Sigmoid colon (tissue), 6 donors: ENCODE measurements at regions not wholly inside any gene's neighbourhood (a gene's known extent, or its start where the extent isn't known, plus 50 kb on each side); places are given as distances from the start of the nearest gene placed in this dataset.

ENCODE experiments used
- DNase-seq: peaks from one replicate; pipeline ENCODE4 v3.0.0-alpha.2; 2019
- H3K27ac ChIP-seq, 4 donors: fragments of 200-600 bp; sonication (generic); one replicate each; pipeline ENCODE4 v1.5.1; 2016 to 2019; ENCODE audit warnings: mild to moderate bottlenecking in 1 of 4
- H3K27me3 ChIP-seq, 3 donors: fragments of 200-600 bp; sonication (generic); one replicate each; pipeline ENCODE4 v1.5.1; 2019; ENCODE audit warnings: mild to moderate bottlenecking in 1 of 3
- H3K36me3 ChIP-seq, 4 donors: fragments of 200-600 bp; sonication (generic); one replicate each; pipeline ENCODE4 v1.5.1; 2016 to 2019
- H3K4me1 ChIP-seq, 4 donors: fragments of 200-600 bp; sonication (generic); one replicate each; pipeline ENCODE4 v1.5.1; 2017 to 2019
- H3K4me3 ChIP-seq, 4 donors: fragments of 200-600 bp; sonication (generic); one replicate each; pipeline ENCODE4 v1.5.1; 2017 to 2019; ENCODE audit warnings: mild to moderate bottlenecking in 2 of 4, moderate library complexity in 1 of 4
- H3K9me3 ChIP-seq, 4 donors: fragments of 200-600 bp in 3 of 4; sonication (generic) in 3 of 4; one replicate each; pipeline versions ENCODE4 v1.5.1 to v1.6.1; 2013 to 2019
- EP300 ChIP-seq, 4 donors: sonication (generic); formaldehyde crosslinking; IDR thresholded peaks; one replicate each; pipeline ENCODE4 v1.6.1; 2017; ENCODE audit warnings: antibody characterized with exemption in 4 of 4
- POLR2A ChIP-seq, 2 donors: fragments of 450-650 bp; IDR thresholded peaks; one replicate each; pipeline ENCODE4 v1.6.1; 2016; ENCODE audit warnings: antibody characterized with exemption in 2 of 2, mild to moderate bottlenecking in 2 of 2, moderate library complexity in 2 of 2
- POLR2AphosphoS5 ChIP-seq, 4 donors: sonication (generic); formaldehyde crosslinking; IDR thresholded peaks; one replicate each; pipeline ENCODE4 v1.6.1; 2017; ENCODE audit warnings: antibody characterized with exemption in 4 of 4
- WGBS, 2 donors: extraction: QIAGEN DNeasy Blood & Tissue Kit; methylation state at CpG; one replicate each; pipeline ENCODE4 v1.1.7; 2013; 5-methylcytosine and 5-hydroxymethylcytosine counted together
- intact Hi-C: fragments of 100-400 bp; cut with DNase I; formaldehyde crosslinking; loops from one replicate; pipeline ENCODE4 v1.15.1; 2023
- TF ChIP-seq, protein P1 (sequence below), 4 experiments: fragments of 450-650 bp in 3 of 4; fragments of 200-600 bp in 1 of 4; IDR thresholded peaks; one replicate each; pipeline ENCODE4 v1.5.1; 2016 to 2019; ENCODE audit warnings: antibody characterized with exemption in 4 of 4, mild to moderate bottlenecking in 3 of 4, moderate library complexity in 2 of 4
- donor health status: healthy with polysubstance abuse.
- donor health status: healthy.

DNA sequence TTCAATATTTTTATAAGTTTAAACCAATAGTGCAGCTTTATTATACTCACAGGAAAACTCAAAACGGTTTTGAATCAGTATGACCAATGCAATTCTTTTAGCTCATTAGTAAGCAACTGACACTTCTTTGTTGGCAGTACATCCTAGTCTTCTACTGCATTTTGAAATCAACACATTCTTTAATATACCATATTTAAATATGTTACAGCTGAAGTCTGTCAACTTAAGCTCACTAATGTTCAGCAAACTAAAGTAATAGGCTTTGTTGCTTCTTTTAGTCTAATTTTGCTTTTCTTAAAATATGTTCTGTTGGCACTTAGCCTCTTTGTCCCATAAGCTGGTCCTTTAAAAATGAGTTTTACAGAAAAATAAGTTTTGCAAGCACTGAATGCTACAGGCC is 55.4 kb upstream of the CCBE1 start:
- Histone ChIP-seq H3K4me3 (no peak overlapping the region), H3K4me1 (no peaks in the 10 kb centered on the region), H3K27me3 (no peaks in the 10 kb centered on the region), H3K9me3 (no peaks in the 10 kb centered on the region), H3K36me3 (no peaks in the 10 kb centered on the region), H3K27ac (no peak overlapping the region)
- 56 to 76% methylated on average over 1 of the region's 1 CpG for WGBS, 2 donors
- DNase-seq = no peak
- intact Hi-C loops = no loop called here
- TF ChIP-seq, protein P1, sequence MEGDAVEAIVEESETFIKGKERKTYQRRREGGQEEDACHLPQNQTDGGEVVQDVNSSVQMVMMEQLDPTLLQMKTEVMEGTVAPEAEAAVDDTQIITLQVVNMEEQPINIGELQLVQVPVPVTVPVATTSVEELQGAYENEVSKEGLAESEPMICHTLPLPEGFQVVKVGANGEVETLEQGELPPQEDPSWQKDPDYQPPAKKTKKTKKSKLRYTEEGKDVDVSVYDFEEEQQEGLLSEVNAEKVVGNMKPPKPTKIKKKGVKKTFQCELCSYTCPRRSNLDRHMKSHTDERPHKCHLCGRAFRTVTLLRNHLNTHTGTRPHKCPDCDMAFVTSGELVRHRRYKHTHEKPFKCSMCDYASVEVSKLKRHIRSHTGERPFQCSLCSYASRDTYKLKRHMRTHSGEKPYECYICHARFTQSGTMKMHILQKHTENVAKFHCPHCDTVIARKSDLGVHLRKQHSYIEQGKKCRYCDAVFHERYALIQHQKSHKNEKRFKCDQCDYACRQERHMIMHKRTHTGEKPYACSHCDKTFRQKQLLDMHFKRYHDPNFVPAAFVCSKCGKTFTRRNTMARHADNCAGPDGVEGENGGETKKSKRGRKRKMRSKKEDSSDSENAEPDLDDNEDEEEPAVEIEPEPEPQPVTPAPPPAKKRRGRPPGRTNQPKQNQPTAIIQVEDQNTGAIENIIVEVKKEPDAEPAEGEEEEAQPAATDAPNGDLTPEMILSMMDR (IDR thresholded peaks at IDR 0.05) = no peak
- TF ChIP-seq EP300 (IDR thresholded peaks at IDR 0.05) = no peak
- no peak for TF ChIP-seq POLR2A (IDR thresholded peaks at IDR 0.05)
- TF ChIP-seq POLR2AphosphoS5 (IDR thresholded peaks at IDR 0.05) = no peak

DNA sequence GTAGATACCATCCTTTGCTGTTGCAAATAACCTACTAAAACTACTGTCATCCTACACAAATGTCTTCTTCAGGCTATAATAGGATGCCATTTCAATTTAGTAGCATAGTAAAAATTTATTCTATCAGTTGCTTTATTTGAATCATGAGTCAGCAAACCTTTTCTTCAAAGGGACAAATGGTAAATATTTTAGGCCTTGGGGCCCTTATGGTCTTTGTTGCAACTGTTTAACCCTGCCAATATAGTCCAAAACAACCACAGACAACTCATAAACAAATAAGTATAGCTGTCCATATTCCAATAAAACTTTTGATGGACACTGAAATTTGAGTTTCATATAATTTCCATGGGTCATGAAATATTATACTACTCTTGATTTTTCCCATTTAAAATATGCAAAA is 54.0 kb upstream of the CCBE1 start:
- TF ChIP-seq, protein P1 (IDR thresholded peaks at IDR 0.05) = no peak
- no peak for TF ChIP-seq POLR2A (IDR thresholded peaks at IDR 0.05)
- TF ChIP-seq POLR2AphosphoS5 (IDR thresholded peaks at IDR 0.05) = no peak
- TF ChIP-seq EP300 (IDR thresholded peaks at IDR 0.05) = no peak
- no peaks in the 10 kb centered on the region for H3K4me1 ChIP-seq
- no peak overlapping the region for H3K27ac ChIP-seq
- intact Hi-C loops = no loop called here
- DNase-seq = no peak
- H3K4me3 ChIP-seq = no peak overlapping the region
- no peaks in the 10 kb centered on the region for H3K27me3 ChIP-seq
- H3K36me3 ChIP-seq = no peaks in the 10 kb centered on the region
- no peaks in the 10 kb centered on the region for H3K9me3 ChIP-seq

DNA sequence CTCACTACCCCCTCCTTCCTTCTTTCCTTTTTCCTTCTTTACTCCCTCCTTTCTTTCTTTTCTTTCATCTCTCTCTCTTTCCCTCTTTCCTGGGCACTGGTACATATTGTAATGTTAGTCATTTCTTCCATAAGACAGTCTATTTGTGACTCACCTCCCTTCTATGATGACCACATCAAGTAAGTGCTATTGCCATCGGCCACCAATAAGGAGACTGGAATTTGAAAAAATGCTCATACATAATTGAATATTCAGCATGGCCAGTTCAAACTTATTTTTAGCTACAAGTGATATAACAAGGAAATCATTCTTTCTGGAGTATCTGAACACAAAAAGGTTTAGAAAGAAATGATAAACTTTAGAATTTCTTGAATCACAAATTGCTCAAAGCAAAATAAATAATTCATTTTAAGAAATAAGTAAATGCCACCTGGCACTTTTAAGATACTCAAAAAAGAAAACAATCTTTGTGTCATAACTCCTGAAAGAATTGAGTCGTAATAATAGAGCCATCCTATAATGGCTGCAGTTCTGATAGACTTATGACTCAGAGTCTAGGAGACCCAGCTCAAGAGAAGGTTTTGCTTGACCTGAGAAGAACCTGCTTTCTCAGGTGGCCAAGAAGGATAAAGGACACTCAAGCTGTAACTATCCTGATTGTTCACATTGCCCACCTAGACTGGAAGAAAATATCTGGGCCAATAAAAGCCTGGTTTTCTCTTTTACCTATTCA is 51.6 kb upstream of the CCBE1 start:
- no peak overlapping the region for H3K4me3 ChIP-seq
- DNase-seq = no peak
- H3K9me3 ChIP-seq = no peaks in the 10 kb centered on the region
- intact Hi-C loops = no loop called here
- H3K27ac ChIP-seq = no peak overlapping the region
- no peaks in the 10 kb centered on the region for H3K36me3 ChIP-seq
- TF ChIP-seq POLR2AphosphoS5 (IDR thresholded peaks at IDR 0.05) (no peak), POLR2A (IDR thresholded peaks at IDR 0.05) (no peak), EP300 (IDR thresholded peaks at IDR 0.05) (no peak)
- H3K27me3 ChIP-seq = no peaks in the 10 kb centered on the region
- no peaks in the 10 kb centered on the region for H3K4me1 ChIP-seq
- 82 to 87% methylated on average over 2 of the region's 2 CpGs for WGBS, 2 donors
